PFSK-1 (cell line): ENCODE measurements at regions not wholly inside any gene's neighbourhood (a gene's known extent, or its start where the extent isn't known, plus 50 kb on each side); places are given as distances from the start of the nearest gene placed in this dataset.

ENCODE experiments used
- FOXP2 ChIP-seq: optimal IDR thresholded peaks from 2 replicates; pipeline ENCODE3; 2011; ENCODE audit warnings: borderline replicate concordance, control low read depth, inconsistent platforms; ENCODE audit not compliant: insufficient read depth; ENCODE audit errors: extremely low read length, extremely low read depth
- POLR2AphosphoS5 ChIP-seq: IDR thresholded peaks from 2 replicates; pipeline ENCODE4 v1.6.1; 2012; ENCODE audit warnings: low read depth, mild to moderate bottlenecking, control low read depth, low read length, moderate library complexity
- REST ChIP-seq, 2 experiments: IDR thresholded peaks; 2 replicates each; pipeline versions ENCODE4 v1.6.1 to v1.8.0; 2011 to 2012; ENCODE audit warnings: low read depth in 2 of 2, low read length in 2 of 2, control low read depth in 1 of 2, inconsistent platforms in 1 of 2, mild to moderate bottlenecking in 1 of 2, moderate library complexity in 1 of 2; ENCODE audit not compliant: insufficient read depth in 1 of 2
- SIN3A ChIP-seq: IDR thresholded peaks from 2 replicates; pipeline ENCODE4 v1.6.1; 2012; ENCODE audit warnings: mild to moderate bottlenecking, low read length, moderate library complexity, borderline replicate concordance; ENCODE audit not compliant: insufficient read depth
- TAF1 ChIP-seq: IDR thresholded peaks from 2 replicates; pipeline ENCODE4 v1.6.1; 2012; ENCODE audit warnings: low read length, control low read depth, borderline replicate concordance; ENCODE audit not compliant: insufficient read depth

GRCh38 chr14:53520078-53520928, 367.2 kb upstream of the DDHD1 start:
- no peak for TF ChIP-seq SIN3A
- no peak for TF ChIP-seq REST (IDR thresholded peaks at IDR 0.05; ENCODE audit: insufficient read depth in 1 of 2, low read depth in 2 of 2, low read length in 2 of 2)
- TF ChIP-seq FOXP2 = no peak
- no peak for TF ChIP-seq TAF1
- no peak for TF ChIP-seq POLR2AphosphoS5

DNA sequence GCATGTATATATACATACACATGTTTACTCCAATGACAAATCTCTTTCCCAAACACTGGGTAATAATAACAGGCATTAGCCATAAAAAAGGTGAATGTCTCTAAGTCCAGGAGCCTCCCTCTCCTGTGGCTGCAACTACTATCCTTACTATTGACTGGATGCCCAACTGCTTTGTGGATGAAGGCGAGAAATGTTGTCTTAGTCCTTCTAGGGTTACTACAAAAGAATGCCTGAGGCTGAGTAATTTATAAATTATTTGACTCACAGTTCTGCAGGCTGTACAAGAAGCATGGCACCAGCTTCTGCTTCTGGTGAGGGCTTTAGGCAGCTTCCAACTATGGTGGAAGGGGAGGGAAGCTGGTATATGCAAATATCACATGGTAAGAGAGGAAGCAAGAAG, 366.0 kb upstream of the DDHD1 start:
- no peak for TF ChIP-seq TAF1
- TF ChIP-seq REST (IDR thresholded peaks at IDR 0.05; ENCODE audit: insufficient read depth in 1 of 2, low read depth in 2 of 2, low read length in 2 of 2) = no peak
- no peak for TF ChIP-seq FOXP2
- TF ChIP-seq SIN3A = no peak
- no peak for TF ChIP-seq POLR2AphosphoS5

DNA sequence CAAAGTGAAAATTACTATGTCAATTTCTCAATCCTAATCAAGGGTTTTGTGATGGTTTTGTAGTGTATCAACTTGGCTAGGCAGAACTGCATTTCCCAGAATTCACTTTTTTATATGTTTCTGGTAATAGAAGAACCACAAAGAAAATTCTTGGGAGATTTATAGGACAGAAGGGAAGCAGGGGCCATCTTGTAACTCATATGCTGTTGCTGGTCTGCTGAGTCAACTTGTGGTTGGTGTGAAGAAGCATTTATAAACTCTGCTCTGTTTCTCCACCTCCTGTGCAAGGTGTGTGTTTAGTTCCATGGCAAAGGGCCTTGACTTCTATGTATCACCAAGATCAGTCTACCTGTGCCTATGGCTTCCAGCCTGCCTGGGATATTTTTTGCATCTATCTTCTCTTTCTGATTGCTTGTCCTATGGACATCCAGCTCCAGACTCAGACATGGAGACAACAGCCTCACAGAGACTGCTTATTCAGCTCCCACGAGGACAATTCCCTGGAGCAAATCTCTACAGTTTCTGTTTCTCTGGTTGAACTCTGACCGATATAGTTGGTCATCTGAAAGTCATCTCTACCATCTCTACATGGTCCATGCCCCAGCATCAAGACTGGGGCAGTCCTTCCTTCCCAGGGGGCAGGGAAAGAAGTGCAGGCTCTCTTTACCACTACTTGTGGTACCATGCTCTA, 364.3 kb upstream of the DDHD1 start:
- TF ChIP-seq SIN3A (no peak), POLR2AphosphoS5 (no peak), FOXP2 (no peak), REST (IDR thresholded peaks at IDR 0.05; ENCODE audit: insufficient read depth in 1 of 2, low read depth in 2 of 2, low read length in 2 of 2) (no peak), TAF1 (no peak)

- TF ChIP-seq SIN3A (no peak), POLR2AphosphoS5 (no peak), TAF1 (no peak), FOXP2 (no peak), REST (IDR thresholded peaks at IDR 0.05; ENCODE audit: insufficient read depth in 1 of 2, low read depth in 2 of 2, low read length in 2 of 2) (no peak)
Observed at GRCh38 chr14:53516261-53516774, 363.2 kb upstream of the DDHD1 start.
